B cell (primary cell): ENCODE measurements at regions not wholly inside any gene's neighbourhood (a gene's known extent, or its start where the extent isn't known, plus 50 kb on each side); places are given as distances from the start of the nearest gene placed in this dataset.

Source experiments
- CTCF ChIP-seq: fragments of 200-600 bp; IDR thresholded peaks from one replicate; pipeline ENCODE4 v1.8.0; 2022; ENCODE audit warnings: antibody characterized with exemption, mild to moderate bottlenecking
- EZH2 ChIP-seq: IDR thresholded peaks from 2 replicates; pipeline ENCODE4 v1.6.1; 2012; ENCODE audit warnings: borderline replicate concordance, low read depth, mild to moderate bottlenecking, moderate library complexity, low read length; ENCODE audit not compliant: insufficient read depth, poor library complexity, severe bottlenecking

- TF ChIP-seq CTCF (no peak), EZH2 (no peak)
These were observed 502.3 kb downstream of the NUF2 start for GRCh38 chr1:163824006-163824405.
